Body of pancreas (tissue), 4 donors: ENCODE measurements at regions not wholly inside any gene's neighbourhood (a gene's known extent, or its start where the extent isn't known, plus 50 kb on each side); places are given as distances from the start of the nearest gene placed in this dataset.
"Not testable (repeated sequence)": the region's sequence is repeated elsewhere in the genome, so short reads cannot be mapped to it uniquely, and the experiment has no call there.

Experiments
- ATAC-seq: fragments of 150-250 bp; one replicate; pipeline ENCODE4 v1.9.1; 2016
- DNase-seq, 4 donors: peaks; one replicate each; pipeline ENCODE4 v3.0.0-alpha.2; 2019
- H3K27ac ChIP-seq, 4 donors: fragments of 200-600 bp; sonication (generic); 1 replicate in 3 of 4; 2 replicates in 1 of 4; pipeline versions ENCODE4 v1.5.1 to v1.6.1; 2016 to 2019; ENCODE audit warnings: mild to moderate bottlenecking in 1 of 4, mixed read lengths in 1 of 4, moderate library complexity in 1 of 4
- H3K27me3 ChIP-seq, 2 donors: fragments of 200-600 bp; sonication (generic); one replicate each; pipeline ENCODE4 v1.6.0; 2016; ENCODE audit warnings: mild to moderate bottlenecking in 1 of 2
- H3K36me3 ChIP-seq, 2 donors: fragments of 200-600 bp; sonication (generic); replicated peaks in 1 of 2; 2 replicates each; pipeline ENCODE4 v1.5.1; 2016; ENCODE audit warnings: low read depth in 2 of 2; ENCODE audit not compliant: insufficient read depth in 1 of 2
- H3K4me1 ChIP-seq: fragments of 200-600 bp; sonication (generic); one replicate; pipeline ENCODE4 v1.6.0; 2016
- H3K4me3 ChIP-seq, 2 donors: fragments of 200-600 bp; sonication (generic); 1 replicate in 1 of 2; 2 replicates in 1 of 2; pipeline ENCODE4 v1.5.1; 2016 to 2019
- H3K9me3 ChIP-seq, 3 donors: fragments of 200-600 bp; sonication (generic); 1 replicate in 2 of 3; 2 replicates in 1 of 3; pipeline ENCODE4 v1.5.1; 2016
- POLR2A ChIP-seq, 3 donors: fragments of 450-650 bp; IDR thresholded peaks; one replicate each; pipeline ENCODE4 v1.6.1; 2016; ENCODE audit warnings: antibody characterized with exemption in 3 of 3, mild to moderate bottlenecking in 2 of 3
- WGBS, 2 donors: methylation state at CpG; one replicate each; pipeline ENCODE4 v1.1.5; 2017; 5-methylcytosine and 5-hydroxymethylcytosine counted together
- intact Hi-C: fragments of 100-400 bp; cut with DNase I; formaldehyde crosslinking; loops from one replicate; pipeline ENCODE4 v1.15.1; 2023
- TF ChIP-seq, protein P1 (sequence below), 7 experiments: fragments of 450-650 bp in 4 of 7; fragments of 200-600 bp in 3 of 7; sonication (generic) in 3 of 7; IDR thresholded peaks; one replicate each; pipeline ENCODE4 v1.5.1; 2016 to 2019; ENCODE audit warnings: antibody characterized with exemption in 7 of 7

DNA sequence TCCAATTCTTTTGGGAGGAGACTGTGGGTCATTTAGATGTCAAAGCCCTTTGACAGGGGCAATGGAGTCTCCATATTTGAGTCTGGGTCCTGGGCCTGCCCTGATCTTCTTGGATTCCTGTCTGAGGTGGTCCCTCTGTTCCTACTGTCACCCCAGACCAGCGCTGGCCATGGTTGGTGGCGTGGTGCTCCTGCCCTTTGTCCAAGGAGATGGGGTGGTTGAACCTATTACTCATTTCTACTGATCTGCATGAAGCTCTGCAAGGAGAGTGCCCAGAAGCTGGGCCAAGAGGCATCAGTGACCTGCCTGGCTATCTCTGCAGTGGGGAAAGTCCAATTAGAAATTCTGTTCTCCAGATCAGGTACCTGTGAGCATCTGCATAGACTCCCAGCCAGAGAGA is 355.6 kb upstream of the NUPR2 start:
- no peak for ATAC-seq

DNA sequence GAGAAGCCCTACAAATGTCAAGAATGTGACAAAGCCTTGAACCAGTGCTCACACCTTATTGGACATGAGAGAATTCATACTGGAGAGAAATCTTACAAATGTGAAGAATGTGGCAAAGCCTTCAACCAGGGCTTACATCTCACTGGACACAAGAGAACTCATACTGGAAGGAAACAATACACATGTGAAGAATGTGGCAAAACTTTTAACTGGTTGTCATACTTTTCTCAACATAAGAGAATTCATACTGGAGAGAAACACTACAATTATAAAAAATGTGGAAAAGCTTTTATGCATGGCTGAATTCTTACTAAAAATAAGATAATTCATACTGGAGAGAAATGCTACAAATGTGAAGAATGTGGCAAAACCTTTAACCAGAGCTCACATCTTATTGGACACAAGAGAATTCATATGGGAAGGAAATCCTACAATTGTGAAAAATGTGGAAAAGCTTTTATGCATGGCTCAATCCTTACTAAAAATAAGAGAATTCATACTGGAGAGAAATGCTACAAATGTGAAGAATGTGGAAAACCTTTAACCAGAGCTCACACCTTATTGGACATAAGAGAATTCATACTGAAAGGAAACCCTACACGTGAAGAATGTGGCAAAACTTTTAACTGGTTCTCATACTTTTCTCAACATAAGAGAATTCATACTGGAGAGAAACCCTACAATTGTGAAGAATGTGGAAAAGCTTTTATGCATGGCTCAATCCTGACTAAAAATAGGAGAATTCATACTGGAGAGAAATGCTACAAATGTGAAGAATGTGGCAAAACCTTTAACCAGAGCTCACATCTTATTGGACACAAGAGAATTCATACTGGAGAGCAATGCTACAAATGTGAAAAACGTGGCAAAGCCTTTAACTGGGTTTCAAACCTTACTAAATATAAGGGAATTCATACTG is 350.6 kb upstream of the NUPR2 start:
- H3K36me3 ChIP-seq, DNase-seq, H3K4me1 ChIP-seq, H3K27me3 ChIP-seq, ATAC-seq, intact Hi-C loops, H3K4me3 ChIP-seq, H3K27ac ChIP-seq: not testable (repeated sequence)
- H3K9me3 ChIP-seq, result peaks cover 0 to 54% (median 0%) of the 10 kb centered on the region in 3 donors
- 14 to 17% methylated on average over 2 of the region's 2 CpGs for WGBS, 2 donors

More for the DNA sequence above, 355.6 kb upstream of the NUPR2 start:
- no peaks in the 10 kb centered on the region for H3K27me3 ChIP-seq
- H3K27ac ChIP-seq, result no peak overlapping the region
- peaks cover 0 to 52% (median 0%) of the 10 kb centered on the region in 3 donors for H3K9me3 ChIP-seq
- DNase-seq, result no peak
- intact Hi-C loops, result no loop called here
- H3K36me3 ChIP-seq, result no peaks in the 10 kb centered on the region
- H3K4me1 ChIP-seq, result no peaks in the 10 kb centered on the region
- TF ChIP-seq, protein P1, sequence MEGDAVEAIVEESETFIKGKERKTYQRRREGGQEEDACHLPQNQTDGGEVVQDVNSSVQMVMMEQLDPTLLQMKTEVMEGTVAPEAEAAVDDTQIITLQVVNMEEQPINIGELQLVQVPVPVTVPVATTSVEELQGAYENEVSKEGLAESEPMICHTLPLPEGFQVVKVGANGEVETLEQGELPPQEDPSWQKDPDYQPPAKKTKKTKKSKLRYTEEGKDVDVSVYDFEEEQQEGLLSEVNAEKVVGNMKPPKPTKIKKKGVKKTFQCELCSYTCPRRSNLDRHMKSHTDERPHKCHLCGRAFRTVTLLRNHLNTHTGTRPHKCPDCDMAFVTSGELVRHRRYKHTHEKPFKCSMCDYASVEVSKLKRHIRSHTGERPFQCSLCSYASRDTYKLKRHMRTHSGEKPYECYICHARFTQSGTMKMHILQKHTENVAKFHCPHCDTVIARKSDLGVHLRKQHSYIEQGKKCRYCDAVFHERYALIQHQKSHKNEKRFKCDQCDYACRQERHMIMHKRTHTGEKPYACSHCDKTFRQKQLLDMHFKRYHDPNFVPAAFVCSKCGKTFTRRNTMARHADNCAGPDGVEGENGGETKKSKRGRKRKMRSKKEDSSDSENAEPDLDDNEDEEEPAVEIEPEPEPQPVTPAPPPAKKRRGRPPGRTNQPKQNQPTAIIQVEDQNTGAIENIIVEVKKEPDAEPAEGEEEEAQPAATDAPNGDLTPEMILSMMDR (IDR thresholded peaks at IDR 0.05), result no peak
- no peak for TF ChIP-seq POLR2A (IDR thresholded peaks at IDR 0.05)
- 33% methylated on average over 2 of the region's 2 CpGs; no CpG with 5 or more reads in 1 of the 2 donors for WGBS, 2 donors
- no peak overlapping the region for H3K4me3 ChIP-seq

DNA sequence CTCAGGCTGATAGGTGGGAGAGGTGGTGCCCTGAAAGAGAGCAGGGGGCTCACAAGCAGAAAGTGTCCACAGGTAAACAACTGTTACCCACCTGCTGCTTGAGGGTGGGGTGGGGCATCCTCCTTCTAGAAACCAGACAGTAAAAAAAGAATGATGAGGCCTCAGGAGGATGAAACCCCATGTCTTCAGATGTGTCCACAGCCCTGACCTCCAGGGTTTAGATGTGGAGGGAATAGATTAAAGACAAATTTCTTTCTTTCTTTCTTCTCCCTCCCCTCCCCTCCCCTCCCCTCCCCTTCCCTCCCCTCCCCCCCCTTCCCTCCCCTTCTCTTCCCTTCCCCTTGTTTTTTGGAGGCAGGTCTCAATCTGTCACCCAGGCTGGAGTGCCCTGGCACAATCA is 333.5 kb upstream of the NUPR2 start:
- TF ChIP-seq, protein P1 (IDR thresholded peaks at IDR 0.05), result no peak
- no peak for TF ChIP-seq POLR2A (IDR thresholded peaks at IDR 0.05)
- no peak overlapping the region for H3K27ac ChIP-seq
- peaks cover 0 to 22% (median 0%) of the 10 kb centered on the region in 3 donors for H3K9me3 ChIP-seq
- DNase-seq (no peak), ATAC-seq (no peak)
- no peaks in the 10 kb centered on the region for H3K4me1 ChIP-seq
- intact Hi-C loops, result no loop called here
- H3K27me3 ChIP-seq, result no peaks in the 10 kb centered on the region
- no peak overlapping the region for H3K4me3 ChIP-seq
- H3K36me3 ChIP-seq, result no peaks in the 10 kb centered on the region

DNA sequence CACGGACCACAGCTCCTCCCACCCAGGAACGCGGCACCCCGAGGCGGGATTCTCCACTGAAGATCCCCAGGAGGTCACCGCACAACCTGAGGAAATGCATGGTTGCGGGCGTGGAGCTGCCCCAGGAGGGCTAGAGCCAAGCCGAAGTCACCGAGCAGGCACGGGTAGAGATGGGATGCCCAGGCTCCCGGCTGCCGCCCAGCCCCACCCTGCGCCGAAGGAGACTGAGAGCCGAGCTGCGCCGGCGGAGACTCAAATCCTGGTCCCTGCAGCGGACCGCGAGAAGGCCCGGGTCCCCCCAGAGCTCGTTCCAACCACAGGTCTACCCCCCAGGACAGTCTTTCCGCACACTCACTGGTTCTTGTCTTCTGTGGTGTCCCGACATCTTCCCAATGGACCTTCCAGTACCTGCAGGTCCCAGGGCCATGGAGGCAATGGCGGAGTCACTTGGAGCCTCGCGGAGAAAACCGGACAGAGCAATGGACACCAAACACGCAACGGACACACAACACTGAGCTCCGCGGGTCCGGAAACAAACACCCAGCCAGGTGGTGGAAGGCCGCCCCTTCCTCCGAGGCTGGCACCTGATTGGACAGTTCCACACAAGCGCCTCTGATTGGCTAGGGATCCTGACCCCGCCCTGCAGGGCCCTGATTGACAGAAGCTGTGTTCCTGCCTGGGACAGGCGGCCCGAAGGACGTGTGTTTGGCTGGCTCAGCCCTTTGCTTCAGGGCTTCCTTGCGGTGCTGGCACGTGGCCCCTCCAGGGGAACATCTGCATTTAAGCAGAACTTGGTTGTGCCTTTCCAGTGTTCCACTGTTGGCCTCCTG is 331.9 kb upstream of the NUPR2 start:
- DNase-seq (no peak), ATAC-seq (no peak)
- no peak for TF ChIP-seq POLR2A (IDR thresholded peaks at IDR 0.05)
- TF ChIP-seq, protein P1 (IDR thresholded peaks at IDR 0.05), result no peak
- no peaks in the 10 kb centered on the region for H3K36me3 ChIP-seq
- no peaks in the 10 kb centered on the region for H3K4me1 ChIP-seq
- H3K27me3 ChIP-seq, result no peaks in the 10 kb centered on the region
- no peak overlapping the region for H3K27ac ChIP-seq
- WGBS, 2 donors, result 13 to 38% methylated on average over 16 to 38 of the region's 44 CpGs
- intact Hi-C loops, result no loop called here
- no peak overlapping the region for H3K4me3 ChIP-seq
- H3K9me3 ChIP-seq, result peaks cover 0 to 22% (median 0%) of the 10 kb centered on the region in 3 donors

DNA sequence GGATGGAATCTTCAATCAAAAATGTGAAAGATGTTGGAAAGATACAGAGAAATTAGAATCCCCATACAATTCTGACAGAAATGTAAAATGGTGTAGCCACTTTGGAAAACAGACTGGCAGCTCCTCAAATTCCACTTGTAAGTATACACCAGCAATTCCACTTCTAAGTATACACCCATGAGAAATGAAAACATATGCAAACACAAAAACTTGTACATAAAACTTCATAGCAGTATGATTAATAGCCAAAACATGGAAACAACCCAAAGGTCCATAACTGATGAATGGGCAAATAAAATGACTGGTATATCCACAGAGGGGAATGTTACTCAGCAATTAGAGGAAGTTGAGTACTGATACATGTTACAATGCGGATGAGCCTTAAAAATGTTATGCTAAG is 304.3 kb upstream of the NUPR2 start:
- not testable (repeated sequence) for DNase-seq

More for the DNA sequence above, 304.3 kb upstream of the NUPR2 start:
- H3K36me3 ChIP-seq, H3K4me3 ChIP-seq, ATAC-seq, intact Hi-C loops, H3K27ac ChIP-seq, H3K4me1 ChIP-seq, H3K27me3 ChIP-seq, H3K9me3 ChIP-seq: not testable (repeated sequence)
- 62 to 81% methylated on average over 1 of the region's 1 CpG for WGBS, 2 donors
